Panc1 (cell line): ENCODE measurements at regions not wholly inside any gene's neighbourhood (a gene's known extent, or its start where the extent isn't known, plus 50 kb on each side); places are given as distances from the start of the nearest gene placed in this dataset.

Source experiments
- ATAC-seq: fragments of 200-7000 bp; cut with Tn5 transposase; 2 replicates; pipeline ENCODE4 v1.9.1; 2020; ENCODE audit warnings: mild to moderate bottlenecking, moderate library complexity
- BruUV-seq: library from RNA; stranded (reverse); fragments of 400-500 nt; replicated peaks from 2 replicates; lab custom pipeline; 2021; lab: Mats Ljungman, UMichigan
- CTCF ChIA-PET: fragments of 300-600 bp; sonication (Branson Sonifier 250); formaldehyde crosslinking; loops from one replicate; lab custom pipeline; 2022; ENCODE audit warnings: antibody characterized with exemption; lab: Charles Lee
- POLR2A ChIA-PET: fragments of 300-600 bp; sonication (Branson Sonifier 250); formaldehyde crosslinking; loops from one replicate; lab custom pipeline; 2022; ENCODE audit warnings: antibody characterized with exemption; lab: Charles Lee
- DNase-seq: peaks from one replicate; pipeline ENCODE4 v3.0.0-alpha.2; 2010; ENCODE audit warnings: low read depth, low spot score
- H3K27ac ChIP-seq: 2 replicates; pipeline ENCODE4 v1.5.1; 2011; ENCODE audit warnings: mild to moderate bottlenecking, low read length, inconsistent platforms
- H3K27me3 ChIP-seq: fragments of 200-500 bp; sonication (Bioruptor generic); 2 replicates; pipeline ENCODE4 v1.6.0; 2014; ENCODE audit warnings: low read length, inconsistent platforms; ENCODE audit not compliant: control insufficient read depth, insufficient read depth
- H3K36me3 ChIP-seq: fragments of 200-500 bp; sonication (Bioruptor generic); 2 replicates; pipeline ENCODE4 v1.5.1; 2014; ENCODE audit warnings: inconsistent platforms, mild to moderate bottlenecking, low read length, moderate library complexity; ENCODE audit not compliant: control insufficient read depth, insufficient read depth
- H3K4me1 ChIP-seq: 2 replicates; pipeline ENCODE4 v1.5.1; 2011; ENCODE audit warnings: inconsistent platforms, mild to moderate bottlenecking, low read length, moderate library complexity; ENCODE audit not compliant: control insufficient read depth, insufficient read depth
- H3K4me3 ChIP-seq, 2 experiments: 2 replicates each; pipeline ENCODE4 v1.5.1; 2011 to 2012; ENCODE audit warnings: low read depth in 2 of 2, low read length in 2 of 2, mild to moderate bottlenecking in 2 of 2, inconsistent platforms in 1 of 2, moderate library complexity in 1 of 2
- H3K9me3 ChIP-seq: fragments of 200-500 bp; sonication (Bioruptor generic); 2 replicates; pipeline ENCODE4 v1.5.1; 2014; ENCODE audit warnings: low read depth, mild to moderate bottlenecking, inconsistent platforms, low read length, moderate library complexity; ENCODE audit not compliant: control insufficient read depth, insufficient read depth
- POLR2AphosphoS5 ChIP-seq: IDR thresholded peaks from 2 replicates; pipeline ENCODE4 v1.6.1; 2012; ENCODE audit warnings: mild to moderate bottlenecking, low read depth, low read length, moderate library complexity
- SIN3A ChIP-seq: IDR thresholded peaks from 2 replicates; pipeline ENCODE4 v1.6.1; 2012; ENCODE audit warnings: low read depth, mild to moderate bottlenecking, low read length, moderate library complexity, borderline replicate concordance; ENCODE audit not compliant: insufficient read depth
- TCF7L2 ChIP-seq: IDR thresholded peaks from 2 replicates; pipeline ENCODE4 v1.6.1; 2011; ENCODE audit warnings: mild to moderate bottlenecking, low read depth, low read length, inconsistent platforms
- in situ Hi-C: cut with HindIII; loops from 2 replicates; pipeline ENCODE4 v1.10.0; 2016; ENCODE audit warnings: low sequenced_read_pairs, low pct_unique_long_range_greater_than_20kb
- intact Hi-C: fragments of 100-400 bp; cut with micrococcal nuclease; formaldehyde crosslinking; loops from one replicate; pipeline ENCODE4 v1.10.0; 2022; ENCODE audit not compliant: unreplicated experiment
- TF ChIP-seq, protein P1 (sequence below): fragments of 450-650 bp; IDR thresholded peaks from 2 replicates; pipeline ENCODE4 v1.5.1; 2017; ENCODE audit warnings: mild to moderate bottlenecking
- TF ChIP-seq, protein P2 (sequence below), 2 experiments: IDR thresholded peaks; 2 replicates each; pipeline ENCODE4 v1.6.1; 2011 to 2012; ENCODE audit warnings: low read depth in 2 of 2, control low read depth in 1 of 2, low read length in 1 of 2, mild to moderate bottlenecking in 1 of 2, moderate library complexity in 1 of 2; ENCODE audit not compliant: insufficient read depth in 1 of 2

DNA sequence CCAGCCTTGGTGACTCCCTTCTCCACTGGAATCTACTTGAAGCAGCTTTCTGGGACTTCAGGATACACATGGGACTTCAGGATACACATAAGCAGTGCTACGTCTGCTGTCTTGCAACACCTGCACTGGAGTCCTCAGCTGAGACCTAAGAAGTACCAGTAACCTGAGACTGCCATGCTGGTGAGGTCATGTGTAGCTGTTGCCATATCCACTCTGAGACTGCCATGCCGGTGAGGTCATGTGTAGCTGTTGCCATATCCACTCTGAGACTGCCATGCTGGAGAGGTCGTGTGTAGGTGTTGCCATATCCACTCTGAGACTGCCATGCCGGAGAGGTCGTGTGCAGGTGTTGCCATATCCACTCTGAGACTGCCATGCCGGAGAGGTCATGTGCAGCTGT lies 937.9 kb downstream of the EFNB2 start:
- ChIA-PET CTCF (no interaction called here), POLR2A (no interaction called here)
- no peak for ATAC-seq
- Histone ChIP-seq H3K36me3 (no peaks in the 10 kb centered on the region), H3K9me3 (no peaks in the 10 kb centered on the region), H3K4me3 (no peak overlapping the region), H3K4me1 (no peaks in the 10 kb centered on the region), H3K27me3 (no peaks in the 10 kb centered on the region), H3K27ac (no peak overlapping the region)
- intact Hi-C loops, result no loop called here
- TF ChIP-seq, protein P1, sequence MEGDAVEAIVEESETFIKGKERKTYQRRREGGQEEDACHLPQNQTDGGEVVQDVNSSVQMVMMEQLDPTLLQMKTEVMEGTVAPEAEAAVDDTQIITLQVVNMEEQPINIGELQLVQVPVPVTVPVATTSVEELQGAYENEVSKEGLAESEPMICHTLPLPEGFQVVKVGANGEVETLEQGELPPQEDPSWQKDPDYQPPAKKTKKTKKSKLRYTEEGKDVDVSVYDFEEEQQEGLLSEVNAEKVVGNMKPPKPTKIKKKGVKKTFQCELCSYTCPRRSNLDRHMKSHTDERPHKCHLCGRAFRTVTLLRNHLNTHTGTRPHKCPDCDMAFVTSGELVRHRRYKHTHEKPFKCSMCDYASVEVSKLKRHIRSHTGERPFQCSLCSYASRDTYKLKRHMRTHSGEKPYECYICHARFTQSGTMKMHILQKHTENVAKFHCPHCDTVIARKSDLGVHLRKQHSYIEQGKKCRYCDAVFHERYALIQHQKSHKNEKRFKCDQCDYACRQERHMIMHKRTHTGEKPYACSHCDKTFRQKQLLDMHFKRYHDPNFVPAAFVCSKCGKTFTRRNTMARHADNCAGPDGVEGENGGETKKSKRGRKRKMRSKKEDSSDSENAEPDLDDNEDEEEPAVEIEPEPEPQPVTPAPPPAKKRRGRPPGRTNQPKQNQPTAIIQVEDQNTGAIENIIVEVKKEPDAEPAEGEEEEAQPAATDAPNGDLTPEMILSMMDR, result no peak
- TF ChIP-seq POLR2AphosphoS5, result no peak
- no peak for TF ChIP-seq TCF7L2
- TF ChIP-seq SIN3A, result no peak
- TF ChIP-seq, protein P2, sequence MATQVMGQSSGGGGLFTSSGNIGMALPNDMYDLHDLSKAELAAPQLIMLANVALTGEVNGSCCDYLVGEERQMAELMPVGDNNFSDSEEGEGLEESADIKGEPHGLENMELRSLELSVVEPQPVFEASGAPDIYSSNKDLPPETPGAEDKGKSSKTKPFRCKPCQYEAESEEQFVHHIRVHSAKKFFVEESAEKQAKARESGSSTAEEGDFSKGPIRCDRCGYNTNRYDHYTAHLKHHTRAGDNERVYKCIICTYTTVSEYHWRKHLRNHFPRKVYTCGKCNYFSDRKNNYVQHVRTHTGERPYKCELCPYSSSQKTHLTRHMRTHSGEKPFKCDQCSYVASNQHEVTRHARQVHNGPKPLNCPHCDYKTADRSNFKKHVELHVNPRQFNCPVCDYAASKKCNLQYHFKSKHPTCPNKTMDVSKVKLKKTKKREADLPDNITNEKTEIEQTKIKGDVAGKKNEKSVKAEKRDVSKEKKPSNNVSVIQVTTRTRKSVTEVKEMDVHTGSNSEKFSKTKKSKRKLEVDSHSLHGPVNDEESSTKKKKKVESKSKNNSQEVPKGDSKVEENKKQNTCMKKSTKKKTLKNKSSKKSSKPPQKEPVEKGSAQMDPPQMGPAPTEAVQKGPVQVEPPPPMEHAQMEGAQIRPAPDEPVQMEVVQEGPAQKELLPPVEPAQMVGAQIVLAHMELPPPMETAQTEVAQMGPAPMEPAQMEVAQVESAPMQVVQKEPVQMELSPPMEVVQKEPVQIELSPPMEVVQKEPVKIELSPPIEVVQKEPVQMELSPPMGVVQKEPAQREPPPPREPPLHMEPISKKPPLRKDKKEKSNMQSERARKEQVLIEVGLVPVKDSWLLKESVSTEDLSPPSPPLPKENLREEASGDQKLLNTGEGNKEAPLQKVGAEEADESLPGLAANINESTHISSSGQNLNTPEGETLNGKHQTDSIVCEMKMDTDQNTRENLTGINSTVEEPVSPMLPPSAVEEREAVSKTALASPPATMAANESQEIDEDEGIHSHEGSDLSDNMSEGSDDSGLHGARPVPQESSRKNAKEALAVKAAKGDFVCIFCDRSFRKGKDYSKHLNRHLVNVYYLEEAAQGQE (IDR thresholded peaks at IDR 0.05; ENCODE audit: insufficient read depth in 1 of 2, low read depth in 2 of 2, low read length in 1 of 2), result no peak
- BruUV-seq, result no TSS peak
- DNase-seq, result no peak
- in situ Hi-C loops, result no loop called here

DNA sequence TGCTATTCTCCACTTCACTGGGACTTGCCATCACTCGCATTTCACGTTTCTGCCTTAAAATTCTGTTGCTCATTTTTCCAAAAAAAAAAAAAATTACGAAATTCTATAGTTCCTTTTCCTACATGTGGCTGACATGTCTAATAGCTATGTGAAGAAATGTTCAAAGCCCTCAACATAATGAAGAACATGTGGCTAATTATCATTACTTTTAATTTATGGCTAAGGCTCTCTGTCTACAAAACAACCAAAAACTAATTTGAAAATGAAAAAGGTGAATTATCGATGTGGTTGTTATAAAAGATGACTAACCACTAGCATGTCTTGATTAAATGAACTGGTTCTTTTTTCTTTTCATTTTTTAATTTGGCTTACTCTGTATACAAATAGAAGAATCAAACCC lies 940.0 kb downstream of the EFNB2 start:
- ChIA-PET CTCF (no interaction called here), POLR2A (no interaction called here)
- H3K4me3 ChIP-seq, result no peak overlapping the region
- H3K36me3 ChIP-seq, result no peaks in the 10 kb centered on the region
- H3K4me1 ChIP-seq, result no peaks in the 10 kb centered on the region
- in situ Hi-C loops, result no loop called here
- no peaks in the 10 kb centered on the region for H3K27me3 ChIP-seq
- no peak for TF ChIP-seq TCF7L2
- TF ChIP-seq, protein P2 (IDR thresholded peaks at IDR 0.05; ENCODE audit: insufficient read depth in 1 of 2, low read depth in 2 of 2, low read length in 1 of 2), result no peak
- TF ChIP-seq, protein P1, result no peak
- TF ChIP-seq SIN3A, result no peak
- no peak for TF ChIP-seq POLR2AphosphoS5
- ATAC-seq, result no peak
- BruUV-seq, result no TSS peak
- no peak for DNase-seq
- no peak overlapping the region for H3K27ac ChIP-seq
- no peaks in the 10 kb centered on the region for H3K9me3 ChIP-seq
- intact Hi-C loops, result no loop called here
